Esophagus muscularis mucosa (tissue), 4 donors: ENCODE measurements at regions not wholly inside any gene's neighbourhood (a gene's known extent, or its start where the extent isn't known, plus 50 kb on each side); places are given as distances from the start of the nearest gene placed in this dataset.

Experiments used
- DNase-seq: peaks from one replicate; pipeline ENCODE4 v3.0.0-alpha.2; 2017; ENCODE audit errors: extremely low spot score
- H3K27ac ChIP-seq, 4 donors: fragments of 200-600 bp; sonication (generic); replicated peaks in 1 of 4; 1 replicate in 3 of 4; 2 replicates in 1 of 4; pipeline ENCODE4 v1.5.1; 2016 to 2019; ENCODE audit warnings: mild to moderate bottlenecking in 1 of 4
- H3K27me3 ChIP-seq, 4 donors: fragments of 200-600 bp; sonication (generic); one replicate each; pipeline versions ENCODE4 v1.5.1 to v1.6.0; 2016 to 2019
- H3K36me3 ChIP-seq, 4 donors: fragments of 200-600 bp; sonication (generic); one replicate each; pipeline ENCODE4 v1.5.1; 2016 to 2019
- H3K4me1 ChIP-seq, 4 donors: fragments of 200-600 bp; sonication (generic); one replicate each; pipeline ENCODE4 v1.5.1; 2016 to 2019
- H3K4me3 ChIP-seq, 4 donors: fragments of 200-600 bp; sonication (generic); 1 replicate in 2 of 4; 2 replicates in 2 of 4; pipeline ENCODE4 v1.5.1; 2016 to 2019; ENCODE audit warnings: mild to moderate bottlenecking in 4 of 4, moderate library complexity in 1 of 4
- H3K9me3 ChIP-seq, 4 donors: fragments of 200-600 bp; sonication (generic); 1 replicate in 3 of 4; 2 replicates in 1 of 4; pipeline ENCODE4 v1.5.1; 2016 to 2019
- CTCF ChIP-seq, 3 experiments: fragments of 200-600 bp in 2 of 3; fragments of 450-650 bp in 1 of 3; sonication (generic) in 2 of 3; IDR thresholded peaks; one replicate each; pipeline ENCODE4 v1.5.1; 2017 to 2019; ENCODE audit warnings: antibody characterized with exemption in 3 of 3, mild to moderate bottlenecking in 2 of 3, moderate library complexity in 1 of 3
- EP300 ChIP-seq: sonication (generic); formaldehyde crosslinking; IDR thresholded peaks from one replicate; pipeline ENCODE4 v1.6.1; 2017; ENCODE audit warnings: antibody characterized with exemption
- POLR2A ChIP-seq: fragments of 450-650 bp; IDR thresholded peaks from one replicate; pipeline ENCODE4 v1.6.1; 2017; ENCODE audit warnings: antibody characterized with exemption, moderate library complexity, mild to moderate bottlenecking, low read depth
- POLR2AphosphoS5 ChIP-seq, 2 donors: sonication (generic); formaldehyde crosslinking; IDR thresholded peaks; one replicate each; pipeline ENCODE4 v1.6.1; 2017; ENCODE audit warnings: antibody characterized with exemption in 2 of 2
- WGBS: methylation state at CpG from one replicate; pipeline ENCODE4 v1.1.5; 2018; 5-methylcytosine and 5-hydroxymethylcytosine counted together
- intact Hi-C: fragments of 100-400 bp; cut with DNase I; formaldehyde crosslinking; loops from one replicate; pipeline ENCODE4 v1.15.1; 2023

- Histone ChIP-seq H3K36me3 (no peaks in the 10 kb centered on the region), H3K27ac (no peak overlapping the region), H3K9me3 (no peaks in the 10 kb centered on the region), H3K4me3 (no peak overlapping the region), H3K4me1 (no peaks in the 10 kb centered on the region), H3K27me3 (no peaks in the 10 kb centered on the region)
- intact Hi-C loops, result no loop called here
- no peak for DNase-seq
- TF ChIP-seq EP300 (no peak), POLR2A (no peak), POLR2AphosphoS5 (IDR thresholded peaks at IDR 0.05) (no peak), CTCF (IDR thresholded peaks at IDR 0.05) (no peak)
Measured at GRCh38 chr6:11891547-11891946, 112.9 kb upstream of the ADTRP start.

- H3K4me3 ChIP-seq, result no peak overlapping the region
- no peak for DNase-seq
- H3K9me3 ChIP-seq, result no peaks in the 10 kb centered on the region
- no peaks in the 10 kb centered on the region for H3K36me3 ChIP-seq
- WGBS, result 3% methylated on average over 1 of the region's 1 CpG
- intact Hi-C loops, result no loop called here
- no peak for TF ChIP-seq CTCF (IDR thresholded peaks at IDR 0.05)
- H3K4me1 ChIP-seq, result no peaks in the 10 kb centered on the region
- no peak overlapping the region for H3K27ac ChIP-seq
- no peaks in the 10 kb centered on the region for H3K27me3 ChIP-seq
Measured at GRCh38 chr6:11890849-11891248, 112.2 kb upstream of the ADTRP start.

GRCh38 chr6:11890209-11890608 is 111.6 kb upstream of the ADTRP start:
- H3K9me3 ChIP-seq, result no peaks in the 10 kb centered on the region
- DNase-seq, result no peak
- no peaks in the 10 kb centered on the region for H3K36me3 ChIP-seq
- TF ChIP-seq EP300 (no peak), CTCF (IDR thresholded peaks at IDR 0.05) (no peak), POLR2AphosphoS5 (IDR thresholded peaks at IDR 0.05) (no peak), POLR2A (no peak)
- no peak overlapping the region for H3K27ac ChIP-seq
- intact Hi-C loops, result no loop called here
- no peak overlapping the region for H3K4me3 ChIP-seq
- no peaks in the 10 kb centered on the region for H3K27me3 ChIP-seq
- no peaks in the 10 kb centered on the region for H3K4me1 ChIP-seq

GRCh38 chr6:11889572-11889971 is 111.0 kb upstream of the ADTRP start:
- intact Hi-C loops, result no loop called here
- no peaks in the 10 kb centered on the region for H3K36me3 ChIP-seq
- H3K4me3 ChIP-seq, result no peak overlapping the region
- no peaks in the 10 kb centered on the region for H3K27me3 ChIP-seq
- no peak for DNase-seq
- no peaks in the 10 kb centered on the region for H3K9me3 ChIP-seq
- H3K27ac ChIP-seq, result no peak overlapping the region
- WGBS, result 56% methylated on average over 3 of the region's 3 CpGs
- TF ChIP-seq POLR2AphosphoS5 (IDR thresholded peaks at IDR 0.05) (no peak), CTCF (IDR thresholded peaks at IDR 0.05) (no peak), POLR2A (no peak), EP300 (no peak)
- H3K4me1 ChIP-seq, result no peaks in the 10 kb centered on the region

GRCh38 chr6:11888727-11889126 is 110.1 kb upstream of the ADTRP start:
- no peak overlapping the region for H3K4me3 ChIP-seq
- no peaks in the 10 kb centered on the region for H3K4me1 ChIP-seq
- intact Hi-C loops, result no loop called here
- no peak overlapping the region for H3K27ac ChIP-seq
- no peaks in the 10 kb centered on the region for H3K36me3 ChIP-seq
- no peaks in the 10 kb centered on the region for H3K27me3 ChIP-seq
- no peak for DNase-seq
- no peak for TF ChIP-seq EP300
- TF ChIP-seq CTCF (IDR thresholded peaks at IDR 0.05), result no peak
- TF ChIP-seq POLR2AphosphoS5 (IDR thresholded peaks at IDR 0.05), result no peak
- TF ChIP-seq POLR2A, result no peak
- 92% methylated on average over 5 of the region's 5 CpGs for WGBS
- no peaks in the 10 kb centered on the region for H3K9me3 ChIP-seq
